Spleen (tissue), 11 donors: ENCODE measurements at regions not wholly inside any gene's neighbourhood (a gene's known extent, or its start where the extent isn't known, plus 50 kb on each side); places are given as distances from the start of the nearest gene placed in this dataset.

Experiments
- DNase-seq: peaks from one replicate; pipeline ENCODE4 v3.0.0-alpha.2; 2020
- H3K27ac ChIP-seq, 8 donors: fragments of 200-600 bp; sonication (generic) in 7 of 8; 1 replicate in 4 of 8; 2 replicates in 4 of 8; pipeline versions ENCODE4 v1.5.0 to v1.8.0; 2016 to 2021; ENCODE audit warnings: inconsistent platforms in 4 of 8, mild to moderate bottlenecking in 4 of 8, moderate library complexity in 1 of 8
- H3K27me3 ChIP-seq, 7 donors: fragments of 200-600 bp; sonication (generic) in 6 of 7; replicated peaks in 1 of 7; 1 replicate in 4 of 7; 2 replicates in 3 of 7; pipeline versions ENCODE4 v1.5.0 to v1.8.0; 2016 to 2021; ENCODE audit warnings: inconsistent platforms in 3 of 7, mild to moderate bottlenecking in 1 of 7
- H3K36me3 ChIP-seq, 6 donors: fragments of 200-600 bp; sonication (generic) in 5 of 6; 1 replicate in 4 of 6; 2 replicates in 2 of 6; pipeline versions ENCODE4 v1.5.0 to v1.8.0; 2016 to 2021; ENCODE audit warnings: inconsistent platforms in 2 of 6
- H3K4me1 ChIP-seq, 6 donors: fragments of 200-600 bp; sonication (generic) in 5 of 6; 1 replicate in 3 of 6; 2 replicates in 3 of 6; pipeline versions ENCODE4 v1.5.0 to v1.8.0; 2016 to 2021; ENCODE audit warnings: inconsistent platforms in 3 of 6
- H3K4me3 ChIP-seq, 8 donors: fragments of 200-600 bp; sonication (generic) in 7 of 8; 1 replicate in 4 of 8; 2 replicates in 4 of 8; pipeline versions ENCODE4 v1.5.0 to v1.8.0; 2016 to 2021; ENCODE audit warnings: inconsistent platforms in 4 of 8, mild to moderate bottlenecking in 4 of 8, moderate library complexity in 2 of 8
- H3K9me3 ChIP-seq, 8 donors: fragments of 200-600 bp; sonication (generic) in 7 of 8; 1 replicate in 4 of 8; 2 replicates in 4 of 8; pipeline versions ENCODE4 v1.5.0 to v1.8.0; 2016 to 2021; ENCODE audit warnings: inconsistent platforms in 4 of 8
- CTCF ChIP-seq, 11 experiments: fragments of 200-600 bp in 7 of 11; fragments of 450-650 bp in 4 of 11; sonication (generic) in 4 of 11; IDR thresholded peaks in 8 of 11; conservative IDR thresholded peaks in 3 of 11; 1 replicate in 7 of 11; 2 replicates in 4 of 11; pipeline versions ENCODE4 v1.4.0 to v1.8.0; 2016 to 2021; ENCODE audit warnings: antibody characterized with exemption in 11 of 11, inconsistent platforms in 4 of 11, mild to moderate bottlenecking in 1 of 11
- POLR2A ChIP-seq, 3 donors: fragments of 450-650 bp; IDR thresholded peaks; one replicate each; pipeline ENCODE4 v1.5.1; 2017; ENCODE audit warnings: antibody characterized with exemption in 3 of 3, mild to moderate bottlenecking in 1 of 3
- POLR2AphosphoS5 ChIP-seq, 3 donors: sonication (generic); formaldehyde crosslinking; IDR thresholded peaks; one replicate each; pipeline ENCODE4 v1.5.1; 2017; ENCODE audit warnings: antibody characterized with exemption in 3 of 3
- WGBS, 5 donors: extraction: QIAGEN DNeasy Blood & Tissue Kit in 3 of 5; methylation state at CpG; one replicate each; pipeline versions ENCODE4 v1.1.5 to v1.1.7; 2013 to 2018; 5-methylcytosine and 5-hydroxymethylcytosine counted together
- intact Hi-C: fragments of 100-400 bp; cut with DNase I; formaldehyde crosslinking; loops from one replicate; pipeline ENCODE4 v1.15.0; 2023; ENCODE audit warnings: low total_unique reads
- donor health status: healthy with polysubstance abuse.
- donor health status: DM: no; HTN: no; CAD: no; lungs with moderate emphysema.
- donor health status: DM: no; HTN: no; CAD: no.
- donor health status: Bipolar disorder and iron deficiency.
- donor health status: healthy.
- donor health status: DM: no; HTN: no; CAD: no.
- donor health status: DM: yes; HTN: yes; CAD: no.

- 84 to 93% (median 92%) methylated on average over 4 of the region's 4 CpGs for WGBS, 5 donors
- no peak for TF ChIP-seq CTCF (IDR thresholded peaks at IDR 0.05 in 8 of 11, conservative IDR thresholded peaks at IDR 0.05 in 3 of 11)
- no peak for TF ChIP-seq POLR2A (IDR thresholded peaks at IDR 0.05)
- no peak for TF ChIP-seq POLR2AphosphoS5 (IDR thresholded peaks at IDR 0.05)
- DNase-seq = no peak
Measured at GRCh38 chr2:150584081-150584480, 96.6 kb upstream of the RND3 start.

GRCh38 chr2:150581717-150582472 lies 94.4 kb upstream of the RND3 start:
- peaks cover 3 to 33% (median 24%) of the 10 kb centered on the region in 8 donors for H3K9me3 ChIP-seq
- WGBS, 5 donors = 73 to 87% (median 78%) methylated on average over 5 of the region's 5 CpGs
- H3K4me3 ChIP-seq = no peak overlapping the region
- no peaks in the 10 kb centered on the region for H3K4me1 ChIP-seq
- H3K27ac ChIP-seq = no peak overlapping the region
- H3K36me3 ChIP-seq = no peaks in the 10 kb centered on the region
- DNase-seq = no peak
- no peaks in the 10 kb centered on the region for H3K27me3 ChIP-seq
- TF ChIP-seq POLR2AphosphoS5 (IDR thresholded peaks at IDR 0.05) (no peak), POLR2A (IDR thresholded peaks at IDR 0.05) (no peak), CTCF (IDR thresholded peaks at IDR 0.05 in 8 of 11, conservative IDR thresholded peaks at IDR 0.05 in 3 of 11) (no peak)
- intact Hi-C loops = no loop called here

More at GRCh38 chr2:150584081-150584480, 96.6 kb upstream of the RND3 start:
- Histone ChIP-seq H3K27ac (no peak overlapping the region), H3K4me1 (peaks cover 0 to 3% (median 0%) of the 10 kb centered on the region in 6 donors), H3K4me3 (no peak overlapping the region), H3K36me3 (no peaks in the 10 kb centered on the region), H3K27me3 (no peaks in the 10 kb centered on the region), H3K9me3 (peaks cover 0 to 11% (median 6%) of the 10 kb centered on the region in 8 donors)
- intact Hi-C loops = no loop called here

- intact Hi-C loops = no loop called here
- Histone ChIP-seq H3K36me3 (no peaks in the 10 kb centered on the region), H3K4me3 (no peak overlapping the region), H3K4me1 (no peaks in the 10 kb centered on the region), H3K27me3 (no peaks in the 10 kb centered on the region), H3K27ac (no peak overlapping the region), H3K9me3 (peaks cover 3 to 34% (median 25%) of the 10 kb centered on the region in 8 donors)
- TF ChIP-seq CTCF (IDR thresholded peaks at IDR 0.05 in 8 of 11, conservative IDR thresholded peaks at IDR 0.05 in 3 of 11) (no peak), POLR2AphosphoS5 (IDR thresholded peaks at IDR 0.05) (no peak), POLR2A (IDR thresholded peaks at IDR 0.05) (no peak)
- DNase-seq = no peak
- 40 to 94% (median 83%) methylated on average over 1 to 2 of the region's 2 CpGs for WGBS, 5 donors
Measured at GRCh38 chr2:150578481-150578880, 91.0 kb upstream of the RND3 start.

- DNase-seq = no peak
- intact Hi-C loops = no loop called here
- Histone ChIP-seq H3K36me3 (no peaks in the 10 kb centered on the region), H3K27me3 (no peaks in the 10 kb centered on the region), H3K27ac (no peak overlapping the region), H3K4me3 (no peak overlapping the region), H3K9me3 (peaks cover 3 to 34% (median 25%) of the 10 kb centered on the region in 8 donors), H3K4me1 (no peaks in the 10 kb centered on the region)
- TF ChIP-seq POLR2A (IDR thresholded peaks at IDR 0.05) (no peak), CTCF (IDR thresholded peaks at IDR 0.05 in 8 of 11, conservative IDR thresholded peaks at IDR 0.05 in 3 of 11) (no peak), POLR2AphosphoS5 (IDR thresholded peaks at IDR 0.05) (no peak)
- WGBS, 5 donors = 63 to 76% (median 73%) methylated on average over 1 of the region's 1 CpG
Measured at GRCh38 chr2:150575861-150576260, 88.4 kb upstream of the RND3 start.
